ENCODE measurements at regions not wholly inside any gene's neighbourhood (a gene's known extent, or its start where the extent isn't known, plus 50 kb on each side); places are given as distances from the start of the nearest gene placed in this dataset.
"Not testable (repeated sequence)": the region's sequence is repeated elsewhere in the genome, so short reads cannot be mapped to it uniquely, and the experiment has no call there.

- WGBS (ENCODE audit: insufficient coverage) = 100% methylated on average over 1 of the region's 2 CpGs
- Histone ChIP-seq H3K27me3 (replicated peaks in 2 of 5; ENCODE audit: control insufficient read depth in 4 of 5, insufficient read depth in 5 of 5, low read length in 4 of 5) (peaks cover 0 to 2% (median 0%) of the 10 kb centered on the region in 5 experiments), H3K36me3 (ENCODE audit: control insufficient read depth in 4 of 4, insufficient read depth in 4 of 4, low read length in 3 of 4) (no peaks in the 10 kb centered on the region), H3K4me1 (ENCODE audit: control extremely low read depth in 1 of 4, control insufficient read depth in 4 of 4, insufficient read depth in 4 of 4, low read length in 3 of 4) (no peaks in the 10 kb centered on the region), H3K27ac (ENCODE audit: insufficient read depth in 1 of 2, low read depth in 1 of 2, low read length in 2 of 2, poor library complexity in 1 of 2, severe bottlenecking in 2 of 2) (no peak overlapping the region), H3K9me3 (ENCODE audit: control extremely low read depth in 1 of 5, control insufficient read depth in 4 of 5, insufficient read depth in 2 of 5, low read depth in 1 of 5, low read length in 4 of 5) (peaks cover 0 to 7% (median 0%) of the 10 kb centered on the region in 5 experiments), H3K4me3 (ENCODE audit: control insufficient read depth in 1 of 7, extremely low read depth in 1 of 7, insufficient read depth in 4 of 7, low read depth in 2 of 7, low read length in 6 of 7) (no peak overlapping the region)
- CTCF ChIA-PET = no interaction called here
- POLR2A ChIA-PET = no interaction called here
- DNase-seq = no peak
Measured at GRCh38 chr9:107824556-107824955, 335.0 kb upstream of the KLF4 start.

GRCh38 chr9:107819772-107820565, 330.4 kb upstream of the KLF4 start:
- Histone ChIP-seq H3K27ac (ENCODE audit: insufficient read depth in 1 of 2, low read depth in 1 of 2, low read length in 2 of 2, poor library complexity in 1 of 2, severe bottlenecking in 2 of 2) (no peak overlapping the region), H3K27me3 (replicated peaks in 2 of 5; ENCODE audit: control insufficient read depth in 4 of 5, insufficient read depth in 5 of 5, low read length in 4 of 5) (peaks cover 0 to 2% (median 0%) of the 10 kb centered on the region in 5 experiments), H3K9me3 (ENCODE audit: control extremely low read depth in 1 of 5, control insufficient read depth in 4 of 5, insufficient read depth in 2 of 5, low read depth in 1 of 5, low read length in 4 of 5) (no peaks in the 10 kb centered on the region), H3K4me1 (ENCODE audit: control extremely low read depth in 1 of 4, control insufficient read depth in 4 of 4, insufficient read depth in 4 of 4, low read length in 3 of 4) (no peaks in the 10 kb centered on the region), H3K36me3 (ENCODE audit: control insufficient read depth in 4 of 4, insufficient read depth in 4 of 4, low read length in 3 of 4) (no peaks in the 10 kb centered on the region), H3K4me3 (ENCODE audit: control insufficient read depth in 1 of 7, extremely low read depth in 1 of 7, insufficient read depth in 4 of 7, low read depth in 2 of 7, low read length in 6 of 7) (no peak overlapping the region)
- DNase-seq = no peak
- WGBS (ENCODE audit: insufficient coverage) = 96% methylated on average over 13 of the region's 14 CpGs
- ChIA-PET CTCF (interaction anchor here (0.9 kb wide), 2 partner anchors 11 to 395 kb away, joined by 3 read pairs; no protein-coding TSS in a partner anchor), POLR2A (no interaction called here)

- H3K27me3 ChIP-seq (replicated peaks in 2 of 5; ENCODE audit: control insufficient read depth in 4 of 5, insufficient read depth in 5 of 5, low read length in 4 of 5); H3K4me3 ChIP-seq (ENCODE audit: control insufficient read depth in 1 of 7, extremely low read depth in 1 of 7, insufficient read depth in 4 of 7, low read depth in 2 of 7, low read length in 6 of 7); H3K4me1 ChIP-seq (ENCODE audit: control extremely low read depth in 1 of 4, control insufficient read depth in 4 of 4, insufficient read depth in 4 of 4, low read length in 3 of 4); H3K27ac ChIP-seq (ENCODE audit: insufficient read depth in 1 of 2, low read depth in 1 of 2, low read length in 2 of 2, poor library complexity in 1 of 2, severe bottlenecking in 2 of 2); H3K9me3 ChIP-seq (ENCODE audit: control extremely low read depth in 1 of 5, control insufficient read depth in 4 of 5, insufficient read depth in 2 of 5, low read depth in 1 of 5, low read length in 4 of 5); DNase-seq; CTCF ChIA-PET; H3K36me3 ChIP-seq (ENCODE audit: control insufficient read depth in 4 of 4, insufficient read depth in 4 of 4, low read length in 3 of 4); POLR2A ChIA-PET: not testable (repeated sequence)
- 100% methylated on average over 6 of the region's 6 CpGs for WGBS (ENCODE audit: insufficient coverage)
Measured at GRCh38 chr9:107818503-107818829, 328.9 kb upstream of the KLF4 start.

- CTCF ChIA-PET; H3K4me3 ChIP-seq (ENCODE audit: control insufficient read depth in 1 of 7, extremely low read depth in 1 of 7, insufficient read depth in 4 of 7, low read depth in 2 of 7, low read length in 6 of 7); H3K27me3 ChIP-seq (replicated peaks in 2 of 5; ENCODE audit: control insufficient read depth in 4 of 5, insufficient read depth in 5 of 5, low read length in 4 of 5); POLR2A ChIA-PET; H3K36me3 ChIP-seq (ENCODE audit: control insufficient read depth in 4 of 4, insufficient read depth in 4 of 4, low read length in 3 of 4); H3K27ac ChIP-seq (ENCODE audit: insufficient read depth in 1 of 2, low read depth in 1 of 2, low read length in 2 of 2, poor library complexity in 1 of 2, severe bottlenecking in 2 of 2); DNase-seq; H3K4me1 ChIP-seq (ENCODE audit: control extremely low read depth in 1 of 4, control insufficient read depth in 4 of 4, insufficient read depth in 4 of 4, low read length in 3 of 4); H3K9me3 ChIP-seq (ENCODE audit: control extremely low read depth in 1 of 5, control insufficient read depth in 4 of 5, insufficient read depth in 2 of 5, low read depth in 1 of 5, low read length in 4 of 5): not testable (repeated sequence)
- WGBS (ENCODE audit: insufficient coverage) = 94% methylated on average over 36 of the region's 55 CpGs
Measured at GRCh38 chr9:107817595-107818502, 328.3 kb upstream of the KLF4 start.

- ChIA-PET CTCF (interaction anchor here (1.2 to 1.4 kb wide), 2 partner anchors 10 to 24 kb away, joined by 3 read pairs; no protein-coding TSS in a partner anchor), POLR2A (no interaction called here)
- no peaks in the 10 kb centered on the region for H3K9me3 ChIP-seq (ENCODE audit: control extremely low read depth in 1 of 5, control insufficient read depth in 4 of 5, insufficient read depth in 2 of 5, low read depth in 1 of 5, low read length in 4 of 5)
- H3K36me3 ChIP-seq (ENCODE audit: control insufficient read depth in 4 of 4, insufficient read depth in 4 of 4, low read length in 3 of 4) = no peaks in the 10 kb centered on the region
- H3K27me3 ChIP-seq (replicated peaks in 2 of 5; ENCODE audit: control insufficient read depth in 4 of 5, insufficient read depth in 5 of 5, low read length in 4 of 5) = peaks cover 0 to 2% (median 0%) of the 10 kb centered on the region in 5 experiments
- no peaks in the 10 kb centered on the region for H3K4me1 ChIP-seq (ENCODE audit: control extremely low read depth in 1 of 4, control insufficient read depth in 4 of 4, insufficient read depth in 4 of 4, low read length in 3 of 4)
- 100% methylated on average over 1 of the region's 2 CpGs for WGBS (ENCODE audit: insufficient coverage)
- no peak overlapping the region for H3K27ac ChIP-seq (ENCODE audit: insufficient read depth in 1 of 2, low read depth in 1 of 2, low read length in 2 of 2, poor library complexity in 1 of 2, severe bottlenecking in 2 of 2)
- DNase-seq = no peak
- H3K4me3 ChIP-seq (ENCODE audit: control insufficient read depth in 1 of 7, extremely low read depth in 1 of 7, insufficient read depth in 4 of 7, low read depth in 2 of 7, low read length in 6 of 7) = no peak overlapping the region
Measured at GRCh38 chr9:107816561-107817021, 327.0 kb upstream of the KLF4 start.

GRCh38 chr9:107815782-107816560, 326.4 kb upstream of the KLF4 start:
- H3K36me3 ChIP-seq (ENCODE audit: control insufficient read depth in 4 of 4, insufficient read depth in 4 of 4, low read length in 3 of 4) = no peaks in the 10 kb centered on the region
- ChIA-PET POLR2A (no interaction called here), CTCF (interaction anchor here (1.2 to 1.4 kb wide), 2 partner anchors 10 to 23 kb away, joined by 3 read pairs; no protein-coding TSS in a partner anchor)
- WGBS (ENCODE audit: insufficient coverage) = 96% methylated on average over 5 of the region's 6 CpGs
- no peak for DNase-seq
- H3K4me1 ChIP-seq (ENCODE audit: control extremely low read depth in 1 of 4, control insufficient read depth in 4 of 4, insufficient read depth in 4 of 4, low read length in 3 of 4) = no peaks in the 10 kb centered on the region
- H3K27ac ChIP-seq (ENCODE audit: insufficient read depth in 1 of 2, low read depth in 1 of 2, low read length in 2 of 2, poor library complexity in 1 of 2, severe bottlenecking in 2 of 2) = no peak overlapping the region
- H3K4me3 ChIP-seq (ENCODE audit: control insufficient read depth in 1 of 7, extremely low read depth in 1 of 7, insufficient read depth in 4 of 7, low read depth in 2 of 7, low read length in 6 of 7) = no peak overlapping the region
- no peaks in the 10 kb centered on the region for H3K9me3 ChIP-seq (ENCODE audit: control extremely low read depth in 1 of 5, control insufficient read depth in 4 of 5, insufficient read depth in 2 of 5, low read depth in 1 of 5, low read length in 4 of 5)
- peaks cover 0 to 2% (median 0%) of the 10 kb centered on the region in 5 experiments for H3K27me3 ChIP-seq (replicated peaks in 2 of 5; ENCODE audit: control insufficient read depth in 4 of 5, insufficient read depth in 5 of 5, low read length in 4 of 5)

Measured in common myeloid progenitor, CD34-positive (primary cell).